IMR-90 (cell line): ENCODE measurements at regions not wholly inside any gene's neighbourhood (a gene's known extent, or its start where the extent isn't known, plus 50 kb on each side); places are given as distances from the start of the nearest gene placed in this dataset.

Experiments
- BHLHE40 ChIP-seq: fragments of 150-350 bp; IDR thresholded peaks from 2 replicates; pipeline ENCODE4 v1.6.1; 2016; ENCODE audit warnings: mild to moderate bottlenecking, low read depth, low read length
- CEBPB ChIP-seq: IDR thresholded peaks from 2 replicates; pipeline ENCODE4 v1.6.1; 2012; ENCODE audit warnings: low read depth, low read length, improper control_type of control experiment
- CHD1 ChIP-seq: IDR thresholded peaks from 2 replicates; pipeline ENCODE4 v1.6.1; 2012; ENCODE audit warnings: low read depth, low read length, improper control_type of control experiment
- CTCF ChIP-seq: conservative IDR thresholded peaks from 2 replicates; pipeline ENCODE4 v1.5.1; 2012; ENCODE audit warnings: mild to moderate bottlenecking, low read depth, low read length, improper control_type of control experiment
- ELK1 ChIP-seq: fragments of 150-350 bp; IDR thresholded peaks from 2 replicates; pipeline ENCODE4 v1.6.1; 2016; ENCODE audit warnings: low read depth, mild to moderate bottlenecking, low read length, moderate library complexity, borderline replicate concordance
- MAFK ChIP-seq: IDR thresholded peaks from 2 replicates; pipeline ENCODE4 v1.6.1; 2012; ENCODE audit warnings: low read depth, low read length, improper control_type of control experiment
- POLR2A ChIP-seq: IDR thresholded peaks from 2 replicates; pipeline ENCODE4 v1.6.1; 2012; ENCODE audit warnings: mild to moderate bottlenecking, low read depth, low read length
- RAD21 ChIP-seq: IDR thresholded peaks from 2 replicates; pipeline ENCODE4 v1.6.1; 2012; ENCODE audit warnings: low read length, improper control_type of control experiment
- RFX5 ChIP-seq: IDR thresholded peaks from 2 replicates; pipeline ENCODE4 v1.8.0; 2012; ENCODE audit warnings: low read depth, mild to moderate bottlenecking, low read length, moderate library complexity
- SMC3 ChIP-seq: fragments of 150-350 bp; IDR thresholded peaks from 2 replicates; pipeline ENCODE4 v1.6.1; 2016; ENCODE audit warnings: low read depth, mild to moderate bottlenecking, antibody characterized with exemption, low read length, moderate library complexity
- TF ChIP-seq, protein P1 (sequence below): fragments of 150-350 bp; IDR thresholded peaks from 2 replicates; pipeline ENCODE4 v1.6.1; 2017; ENCODE audit warnings: mild to moderate bottlenecking, antibody characterized with exemption, low read length, low read depth

DNA sequence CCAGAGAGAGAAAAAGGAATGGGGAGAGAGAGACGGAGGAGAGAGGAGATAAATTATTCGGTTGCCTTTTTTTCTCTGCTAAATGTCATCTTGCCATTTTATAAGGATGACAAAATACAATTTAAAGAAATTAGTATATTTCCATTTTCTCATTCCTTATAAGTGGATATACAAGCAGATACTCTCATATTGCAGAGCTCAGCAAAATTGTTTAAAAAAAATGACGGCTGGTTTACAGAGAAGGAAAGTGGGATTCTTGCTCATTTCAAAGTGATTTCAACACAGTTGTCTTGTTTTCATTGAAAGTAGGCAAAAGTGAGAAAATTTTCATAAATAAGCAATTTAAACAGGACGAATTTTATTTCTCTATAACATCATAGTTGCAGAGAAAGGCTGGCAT is 641.9 kb upstream of the CDH6 start:
- TF ChIP-seq CTCF, result no peak
- TF ChIP-seq CEBPB, result no peak
- no peak for TF ChIP-seq POLR2A
- TF ChIP-seq, protein P1, sequence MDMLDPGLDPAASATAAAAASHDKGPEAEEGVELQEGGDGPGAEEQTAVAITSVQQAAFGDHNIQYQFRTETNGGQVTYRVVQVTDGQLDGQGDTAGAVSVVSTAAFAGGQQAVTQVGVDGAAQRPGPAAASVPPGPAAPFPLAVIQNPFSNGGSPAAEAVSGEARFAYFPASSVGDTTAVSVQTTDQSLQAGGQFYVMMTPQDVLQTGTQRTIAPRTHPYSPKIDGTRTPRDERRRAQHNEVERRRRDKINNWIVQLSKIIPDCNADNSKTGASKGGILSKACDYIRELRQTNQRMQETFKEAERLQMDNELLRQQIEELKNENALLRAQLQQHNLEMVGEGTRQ, result no peak
- no peak for TF ChIP-seq RAD21
- TF ChIP-seq ELK1, result no peak
- peak; percentile 86 for TF ChIP-seq MAFK
- no peak for TF ChIP-seq BHLHE40
- no peak for TF ChIP-seq RFX5
- no peak for TF ChIP-seq SMC3
- TF ChIP-seq CHD1, result no peak
